HEK293 (cell line): ENCODE measurements at regions not wholly inside any gene's neighbourhood (a gene's known extent, or its start where the extent isn't known, plus 50 kb on each side); places are given as distances from the start of the nearest gene placed in this dataset.

Source experiments
- CTCF ChIA-PET: fragments of 350-600 bp; formaldehyde crosslinking; extraction: SDS; loops from one replicate; lab custom pipeline; 2021; ENCODE audit warnings: antibody characterized with exemption; lab: Yijun Ruan, JAX
- POLR2A ChIA-PET: fragments of 300-600 bp; formaldehyde crosslinking; extraction: SDS; loops from one replicate; lab custom pipeline; 2020; ENCODE audit warnings: antibody characterized with exemption, inconsistent platforms; lab: Yijun Ruan, JAX
- H3K27ac ChIP-seq: fragments of 200-500 bp; sonication (Bioruptor generic); 2 replicates; pipeline ENCODE4 v1.5.1; 2014; ENCODE audit warnings: low read depth, low read length, control low read depth, inconsistent platforms; ENCODE audit errors: extremely low read depth
- H3K36me3 ChIP-seq, 2 experiments: fragments of 200-500 bp in 1 of 2; sonication (Bioruptor generic) in 1 of 2; 1 replicate in 1 of 2; 2 replicates in 1 of 2; pipeline ENCODE4 v1.5.1; 2014 to 2017; ENCODE audit warnings: inconsistent platforms in 2 of 2, low read length in 2 of 2; ENCODE audit not compliant: control insufficient read depth in 2 of 2, insufficient read depth in 1 of 2
- H3K4me1 ChIP-seq: fragments of 200-500 bp; sonication (Bioruptor generic); 2 replicates; pipeline ENCODE4 v1.5.1; 2014; ENCODE audit warnings: mild to moderate bottlenecking, low read length, inconsistent platforms; ENCODE audit not compliant: control insufficient read depth, insufficient read depth
- H3K4me3 ChIP-seq: 2 replicates; pipeline ENCODE4 v1.5.1; 2011; ENCODE audit warnings: low read depth, mild to moderate bottlenecking, control low read depth, low read length, moderate library complexity
- H3K9me3 ChIP-seq: fragments of 200-500 bp; sonication (Bioruptor generic); 2 replicates; pipeline ENCODE4 v1.5.1; 2014; ENCODE audit warnings: low read depth, low read length, inconsistent platforms; ENCODE audit not compliant: control insufficient read depth, insufficient read depth
- PRDM2 ChIP-seq: fragments of 450-650 bp; formaldehyde crosslinking; IDR thresholded peaks from 2 replicates; pipeline ENCODE4 v1.5.1; 2016; ENCODE audit warnings: missing biosample characterization, missing genetic modification characterization, borderline replicate concordance
- SALL2 ChIP-seq: fragments of 450-650 bp; formaldehyde crosslinking; IDR thresholded peaks from 2 replicates; pipeline ENCODE4 v1.5.0; 2017; ENCODE audit warnings: missing biosample characterization, mild to moderate bottlenecking, missing genetic modification characterization, borderline replicate concordance
- SCRT1 ChIP-seq: fragments of 450-650 bp; formaldehyde crosslinking; IDR thresholded peaks from 2 replicates; pipeline ENCODE4 v1.5.1; 2016; ENCODE audit warnings: missing biosample characterization, missing genetic modification characterization, borderline replicate concordance
- ZBTB20 ChIP-seq: fragments of 450-650 bp; formaldehyde crosslinking; IDR thresholded peaks from 2 replicates; pipeline ENCODE4 v1.5.1; 2016; ENCODE audit warnings: missing biosample characterization, missing genetic modification characterization
- ZFP3 ChIP-seq: fragments of 450-650 bp; formaldehyde crosslinking; IDR thresholded peaks from 2 replicates; pipeline ENCODE4 v1.5.1; 2016; ENCODE audit warnings: low read depth, missing biosample characterization, missing genetic modification characterization
- ZNF133 ChIP-seq: fragments of 450-650 bp; formaldehyde crosslinking; IDR thresholded peaks from 2 replicates; pipeline ENCODE4 v1.5.1; 2016; ENCODE audit warnings: missing biosample characterization, missing genetic modification characterization
- ZNF146 ChIP-seq: fragments of 450-650 bp; formaldehyde crosslinking; IDR thresholded peaks from 2 replicates; pipeline ENCODE4 v1.5.1; 2016; ENCODE audit warnings: missing biosample characterization, missing genetic modification characterization
- ZNF174 ChIP-seq: fragments of 450-650 bp; formaldehyde crosslinking; IDR thresholded peaks from 2 replicates; pipeline ENCODE4 v1.5.0; 2017; ENCODE audit warnings: missing biosample characterization, mild to moderate bottlenecking, missing genetic modification characterization
- ZNF248 ChIP-seq: fragments of 450-650 bp; formaldehyde crosslinking; IDR thresholded peaks from 2 replicates; pipeline ENCODE4 v1.5.1; 2017; ENCODE audit warnings: missing biosample characterization, missing genetic modification characterization
- ZNF292 ChIP-seq: fragments of 450-650 bp; formaldehyde crosslinking; IDR thresholded peaks from 2 replicates; pipeline ENCODE4 v1.5.1; 2016; ENCODE audit warnings: low read depth, missing biosample characterization, missing genetic modification characterization, borderline replicate concordance
- ZNF350 ChIP-seq: fragments of 450-650 bp; formaldehyde crosslinking; IDR thresholded peaks from 2 replicates; pipeline ENCODE4 v1.5.0; 2017; ENCODE audit warnings: missing biosample characterization, mild to moderate bottlenecking, missing genetic modification characterization
- ZNF423 ChIP-seq: fragments of 450-650 bp; formaldehyde crosslinking; IDR thresholded peaks from 2 replicates; pipeline ENCODE4 v1.5.1; 2016; ENCODE audit warnings: missing biosample characterization, missing genetic modification characterization
- ZNF510 ChIP-seq: fragments of 450-650 bp; formaldehyde crosslinking; IDR thresholded peaks from 2 replicates; pipeline ENCODE4 v1.5.1; 2018; ENCODE audit warnings: mild to moderate bottlenecking, missing genetic modification characterization, missing biosample characterization; ENCODE audit not compliant: insufficient replicate concordance
- ZNF514 ChIP-seq: fragments of 450-650 bp; formaldehyde crosslinking; IDR thresholded peaks from 2 replicates; pipeline ENCODE4 v1.5.1; 2016; ENCODE audit warnings: missing biosample characterization, missing genetic modification characterization
- ZNF571 ChIP-seq: fragments of 450-650 bp; formaldehyde crosslinking; IDR thresholded peaks from 2 replicates; pipeline ENCODE4 v1.5.0; 2017; ENCODE audit warnings: missing biosample characterization, missing genetic modification characterization
- ZNF600 ChIP-seq: fragments of 450-650 bp; formaldehyde crosslinking; IDR thresholded peaks from 2 replicates; pipeline ENCODE4 v1.5.1; 2016; ENCODE audit warnings: missing biosample characterization, missing genetic modification characterization
- ZNF654 ChIP-seq: fragments of 450-650 bp; formaldehyde crosslinking; IDR thresholded peaks from 2 replicates; pipeline ENCODE4 v1.5.1; 2016; ENCODE audit warnings: low read depth, missing biosample characterization, missing genetic modification characterization
- ZNF707 ChIP-seq: fragments of 450-650 bp; formaldehyde crosslinking; IDR thresholded peaks from 2 replicates; pipeline ENCODE4 v1.5.1; 2016; ENCODE audit warnings: missing biosample characterization, missing genetic modification characterization
- ZNF777 ChIP-seq: fragments of 450-650 bp; formaldehyde crosslinking; IDR thresholded peaks from 2 replicates; pipeline ENCODE4 v1.5.1; 2017; ENCODE audit warnings: missing biosample characterization, missing genetic modification characterization, borderline replicate concordance
- TF ChIP-seq, protein P1 (sequence below): fragments of 450-650 bp; formaldehyde crosslinking; IDR thresholded peaks from 2 replicates; pipeline ENCODE4 v1.5.1; 2016; ENCODE audit warnings: missing biosample characterization, missing genetic modification characterization
- TF ChIP-seq, protein P2 (sequence below): fragments of 450-650 bp; formaldehyde crosslinking; IDR thresholded peaks from 2 replicates; pipeline ENCODE4 v1.5.1; 2016; ENCODE audit warnings: missing biosample characterization, missing genetic modification characterization

DNA sequence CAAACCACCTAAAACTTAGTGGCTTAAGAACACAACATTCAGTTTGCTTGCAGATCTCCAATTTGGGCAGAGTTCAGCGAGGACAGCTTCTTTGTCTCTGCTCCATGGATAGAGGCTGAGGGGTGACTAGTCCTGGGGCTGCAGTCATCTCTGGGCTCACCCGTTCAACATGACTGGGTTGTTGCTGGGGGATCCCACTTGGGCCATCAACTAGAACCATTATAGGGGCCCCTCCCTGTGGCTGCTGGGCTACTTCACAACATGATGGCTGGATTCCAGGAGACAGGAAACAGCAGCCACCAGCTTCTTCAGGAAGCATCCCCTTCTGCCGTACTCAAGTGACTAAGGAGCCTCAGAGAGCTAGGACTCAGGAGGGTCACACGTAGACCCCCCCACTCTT, 140.9 kb downstream of the RHOU start:
- Histone ChIP-seq H3K9me3 (no peaks in the 10 kb centered on the region), H3K4me3 (no peak overlapping the region), H3K4me1 (no peaks in the 10 kb centered on the region), H3K27ac (no peak overlapping the region), H3K36me3 (no peaks in the 10 kb centered on the region)
- TF ChIP-seq SALL2 (tag by site-specific recombination) (no peak), ZNF600 (no peak), ZNF248 (no peak), ZNF514 (tag by site-specific recombination) (no peak), ZNF777 (tag by site-specific recombination) (no peak), PRDM2 (no peak), ZNF654 (tag by site-specific recombination) (no peak), ZNF423 (tag by site-specific recombination) (no peak), ZNF174 (tag by site-specific recombination) (no peak), ZBTB20 (tag by site-specific recombination) (no peak), SCRT1 (tag by site-specific recombination) (no peak), ZNF350 (tag by site-specific recombination) (no peak), ZNF571 (tag by site-specific recombination) (no peak), ZNF510 (tag by site-specific recombination) (no peak), ZNF292 (no peak), ZNF133 (tag by site-specific recombination) (no peak), ZFP3 (tag by site-specific recombination) (no peak)
- TF ChIP-seq, protein P1, sequence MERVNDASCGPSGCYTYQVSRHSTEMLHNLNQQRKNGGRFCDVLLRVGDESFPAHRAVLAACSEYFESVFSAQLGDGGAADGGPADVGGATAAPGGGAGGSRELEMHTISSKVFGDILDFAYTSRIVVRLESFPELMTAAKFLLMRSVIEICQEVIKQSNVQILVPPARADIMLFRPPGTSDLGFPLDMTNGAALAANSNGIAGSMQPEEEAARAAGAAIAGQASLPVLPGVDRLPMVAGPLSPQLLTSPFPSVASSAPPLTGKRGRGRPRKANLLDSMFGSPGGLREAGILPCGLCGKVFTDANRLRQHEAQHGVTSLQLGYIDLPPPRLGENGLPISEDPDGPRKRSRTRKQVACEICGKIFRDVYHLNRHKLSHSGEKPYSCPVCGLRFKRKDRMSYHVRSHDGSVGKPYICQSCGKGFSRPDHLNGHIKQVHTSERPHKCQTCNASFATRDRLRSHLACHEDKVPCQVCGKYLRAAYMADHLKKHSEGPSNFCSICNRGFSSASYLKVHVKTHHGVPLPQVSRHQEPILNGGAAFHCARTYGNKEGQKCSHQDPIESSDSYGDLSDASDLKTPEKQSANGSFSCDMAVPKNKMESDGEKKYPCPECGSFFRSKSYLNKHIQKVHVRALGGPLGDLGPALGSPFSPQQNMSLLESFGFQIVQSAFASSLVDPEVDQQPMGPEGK (tag by site-specific recombination): no peak
- POLR2A ChIA-PET: no interaction called here
- CTCF ChIA-PET: interaction anchor here (0.6 to 0.8 kb wide), 2 partner anchors 280 to 383 kb away, joined by 3 to 4 read pairs; no protein-coding TSS in a partner anchor

DNA sequence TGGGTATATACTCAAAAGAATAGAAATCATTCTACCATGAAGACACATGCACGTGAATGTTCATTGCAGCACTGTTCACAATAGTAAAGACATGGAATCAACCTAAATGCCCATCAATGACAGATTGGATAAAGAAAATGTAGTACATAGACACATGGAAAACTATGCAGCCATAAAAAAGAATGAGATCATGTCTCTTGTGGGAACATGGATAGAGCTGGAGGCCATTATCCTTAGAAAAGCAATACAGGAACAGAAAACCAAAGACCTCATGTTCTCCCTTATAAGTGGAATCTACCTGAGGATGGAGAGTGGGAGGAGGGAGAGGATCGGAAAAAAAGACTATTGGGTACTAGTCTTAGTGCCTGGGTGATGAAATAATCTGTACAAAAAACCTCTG, 143.9 kb downstream of the RHOU start:
- H3K9me3 ChIP-seq: no peaks in the 10 kb centered on the region
- POLR2A ChIA-PET: no interaction called here
- CTCF ChIA-PET: no interaction called here
- TF ChIP-seq ZNF146 (tag by site-specific recombination): peak; percentile 97
- TF ChIP-seq, protein P2, sequence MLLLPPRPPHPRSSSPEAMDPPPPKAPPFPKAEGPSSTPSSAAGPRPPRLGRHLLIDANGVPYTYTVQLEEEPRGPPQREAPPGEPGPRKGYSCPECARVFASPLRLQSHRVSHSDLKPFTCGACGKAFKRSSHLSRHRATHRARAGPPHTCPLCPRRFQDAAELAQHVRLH (tag by site-specific recombination): peak; percentile 73
- no peak for TF ChIP-seq ZNF707
- H3K4me1 ChIP-seq: no peaks in the 10 kb centered on the region
- H3K4me3 ChIP-seq: no peak overlapping the region
- H3K36me3 ChIP-seq: no peaks in the 10 kb centered on the region
- no peak overlapping the region for H3K27ac ChIP-seq
